ENCODE measurements at regions not wholly inside any gene's neighbourhood (a gene's known extent, or its start where the extent isn't known, plus 50 kb on each side); places are given as distances from the start of the nearest gene placed in this dataset.
"Not testable (repeated sequence)": the region's sequence is repeated elsewhere in the genome, so short reads cannot be mapped to it uniquely, and the experiment has no call there.

GRCh38 chr6:139882234-139882633 lies 507.8 kb upstream of the CITED2 start:
- H3K27me3 ChIP-seq (ENCODE audit: insufficient read depth, low read length), result no peaks in the 10 kb centered on the region
- H3K4me2 ChIP-seq (ENCODE audit: insufficient read depth, low read length), result peak overlapping the region; percentile 57
- H3K9me3 ChIP-seq (ENCODE audit: low read depth, low read length), result no peaks in the 10 kb centered on the region
- H4K20me1 ChIP-seq (ENCODE audit: insufficient read depth, low read length), result no peaks in the 10 kb centered on the region
- peak overlapping the region; percentile 80 for H3K27ac ChIP-seq (ENCODE audit: low read depth, low read length)
- peaks cover 23% of the 10 kb centered on the region for H3K4me1 ChIP-seq (ENCODE audit: insufficient read depth, low read length)
- H2AFZ ChIP-seq (ENCODE audit: low read length), result peak overlapping the region; percentile 71
- no peak for TF ChIP-seq CTCF (IDR thresholded peaks at IDR 0.05; ENCODE audit: extremely low read depth, low read depth, low read length)
- no peaks in the 10 kb centered on the region for H3K79me2 ChIP-seq (ENCODE audit: insufficient read depth, low read length)
- H3K4me3 ChIP-seq (ENCODE audit: insufficient read depth, low read length), result peak overlapping the region; percentile 47
- H3K36me3 ChIP-seq (ENCODE audit: insufficient read depth, low read length), result no peaks in the 10 kb centered on the region
- no peak for DNase-seq (ENCODE audit: insufficient read length, low spot score, missing footprints)

DNA sequence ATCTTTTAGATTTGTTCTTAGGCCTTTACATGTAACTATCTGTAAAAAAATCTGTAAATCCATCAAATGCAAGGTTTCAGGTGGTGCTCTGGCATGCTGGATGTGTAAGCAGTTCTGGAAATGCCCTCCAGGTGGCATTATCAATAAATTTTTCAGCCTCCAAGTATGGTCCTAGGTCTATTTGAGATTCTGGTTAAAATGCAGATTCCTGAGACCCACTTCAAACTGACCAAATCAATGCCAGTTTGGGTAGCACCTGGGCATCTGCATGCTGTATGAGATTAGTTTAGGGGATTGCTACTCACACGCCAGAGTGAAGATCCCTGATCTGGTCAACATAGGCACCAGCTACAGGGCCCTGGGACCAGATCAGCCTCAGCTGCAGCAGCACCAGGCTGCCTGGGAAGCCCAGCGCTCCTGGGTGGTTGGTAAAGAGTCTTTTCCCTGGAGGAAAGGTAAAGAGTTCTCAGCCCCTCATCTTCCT lies 507.3 kb upstream of the CITED2 start:
- no peaks in the 10 kb centered on the region for H3K79me2 ChIP-seq (ENCODE audit: insufficient read depth, low read length)
- no peaks in the 10 kb centered on the region for H3K36me3 ChIP-seq (ENCODE audit: insufficient read depth, low read length)
- peak; percentile 60 for TF ChIP-seq CTCF (IDR thresholded peaks at IDR 0.05; ENCODE audit: extremely low read depth, low read depth, low read length)
- no peaks in the 10 kb centered on the region for H4K20me1 ChIP-seq (ENCODE audit: insufficient read depth, low read length)
- H3K4me2 ChIP-seq (ENCODE audit: insufficient read depth, low read length), result peak overlapping the region; percentile 57
- H3K27ac ChIP-seq (ENCODE audit: low read depth, low read length), result peak overlapping the region; percentile 80
- no peaks in the 10 kb centered on the region for H3K27me3 ChIP-seq (ENCODE audit: insufficient read depth, low read length)
- H2AFZ ChIP-seq (ENCODE audit: low read length), result peak overlapping the region; percentile 71
- peak overlapping the region; percentile 47 for H3K4me3 ChIP-seq (ENCODE audit: insufficient read depth, low read length)
- DNase-seq (ENCODE audit: insufficient read length, low spot score, missing footprints), result no peak
- peaks cover 23% of the 10 kb centered on the region for H3K4me1 ChIP-seq (ENCODE audit: insufficient read depth, low read length)
- no peaks in the 10 kb centered on the region for H3K9me3 ChIP-seq (ENCODE audit: low read depth, low read length)

GRCh38 chr6:139881236-139881635 lies 506.8 kb upstream of the CITED2 start:
- Histone ChIP-seq H3K36me3 (ENCODE audit: insufficient read depth, low read length) (no peaks in the 10 kb centered on the region), H3K79me2 (ENCODE audit: insufficient read depth, low read length) (no peaks in the 10 kb centered on the region), H2AFZ (ENCODE audit: low read length) (peak overlapping the region; percentile 46), H3K4me2 (ENCODE audit: insufficient read depth, low read length) (no peak overlapping the region), H4K20me1 (ENCODE audit: insufficient read depth, low read length) (no peaks in the 10 kb centered on the region), H3K4me1 (ENCODE audit: insufficient read depth, low read length) (peaks cover 23% of the 10 kb centered on the region), H3K9me3 (ENCODE audit: low read depth, low read length) (no peaks in the 10 kb centered on the region), H3K27ac (ENCODE audit: low read depth, low read length) (peak overlapping the region; percentile 80), H3K4me3 (ENCODE audit: insufficient read depth, low read length) (no peak overlapping the region), H3K27me3 (ENCODE audit: insufficient read depth, low read length) (no peaks in the 10 kb centered on the region)
- DNase-seq (ENCODE audit: insufficient read length, low spot score, missing footprints), result no peak
- no peak for TF ChIP-seq CTCF (IDR thresholded peaks at IDR 0.05; ENCODE audit: extremely low read depth, low read depth, low read length)

DNA sequence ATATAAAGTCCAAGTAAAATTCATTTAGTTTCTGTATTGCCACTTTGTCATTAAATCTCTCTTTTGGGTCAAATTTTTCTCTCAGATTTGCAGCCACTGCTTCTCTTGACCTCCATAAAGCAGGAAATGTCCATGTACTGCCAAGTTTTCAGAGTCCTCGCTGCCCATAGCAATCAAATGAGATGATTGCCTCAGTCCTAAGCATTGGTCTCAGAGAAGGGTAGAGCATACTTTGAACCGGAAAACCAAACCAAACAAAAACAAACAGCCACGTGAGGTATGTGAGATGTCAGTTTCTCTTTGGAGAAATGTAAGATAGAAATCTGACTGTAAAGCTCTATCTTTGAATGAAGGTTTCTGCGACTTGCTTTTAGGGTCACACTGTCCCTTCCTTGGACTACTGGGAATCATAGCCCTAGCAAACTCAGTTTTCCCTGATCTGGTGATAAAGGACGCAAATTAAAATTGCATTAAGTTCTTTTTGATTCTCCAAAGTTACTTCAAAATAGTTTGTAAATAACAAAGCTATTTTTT lies 505.4 kb upstream of the CITED2 start:
- Histone ChIP-seq H3K4me1 (ENCODE audit: insufficient read depth, low read length) (peaks cover 23% of the 10 kb centered on the region), H3K9me3 (ENCODE audit: low read depth, low read length) (no peaks in the 10 kb centered on the region), H3K36me3 (ENCODE audit: insufficient read depth, low read length) (no peaks in the 10 kb centered on the region), H3K27ac (ENCODE audit: low read depth, low read length) (no peak overlapping the region), H3K27me3 (ENCODE audit: insufficient read depth, low read length) (no peaks in the 10 kb centered on the region), H3K79me2 (ENCODE audit: insufficient read depth, low read length) (no peaks in the 10 kb centered on the region), H4K20me1 (ENCODE audit: insufficient read depth, low read length) (no peaks in the 10 kb centered on the region), H3K4me3 (ENCODE audit: insufficient read depth, low read length) (no peak overlapping the region), H3K4me2 (ENCODE audit: insufficient read depth, low read length) (no peak overlapping the region), H2AFZ (ENCODE audit: low read length) (peak overlapping the region; percentile 71)
- DNase-seq (ENCODE audit: insufficient read length, low spot score, missing footprints), result no peak
- no peak for TF ChIP-seq CTCF (IDR thresholded peaks at IDR 0.05; ENCODE audit: extremely low read depth, low read depth, low read length)

DNA sequence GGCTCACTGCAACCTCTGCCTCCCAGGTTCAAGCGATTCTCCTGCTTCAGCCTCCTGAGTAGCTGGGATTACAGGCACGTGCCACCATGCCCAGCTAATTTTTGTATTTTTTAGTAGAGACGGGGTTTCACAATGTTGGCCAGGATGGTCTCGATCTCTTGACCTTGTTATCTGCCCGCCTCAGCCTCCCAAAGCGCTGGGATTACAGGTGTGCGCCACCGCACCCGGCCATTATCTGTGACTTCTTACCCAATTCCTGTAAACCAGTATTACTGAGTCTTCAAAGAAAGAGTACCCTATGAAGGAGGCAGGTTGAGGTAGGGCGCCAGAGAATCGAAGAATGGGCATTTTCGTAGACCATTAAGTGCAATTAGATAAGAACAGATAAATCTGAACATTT lies 504.8 kb upstream of the CITED2 start:
- H3K27me3 ChIP-seq (ENCODE audit: insufficient read depth, low read length); H3K9me3 ChIP-seq (ENCODE audit: low read depth, low read length); H2AFZ ChIP-seq (ENCODE audit: low read length); DNase-seq (ENCODE audit: insufficient read length, low spot score, missing footprints); H3K27ac ChIP-seq (ENCODE audit: low read depth, low read length); H3K79me2 ChIP-seq (ENCODE audit: insufficient read depth, low read length); H3K36me3 ChIP-seq (ENCODE audit: insufficient read depth, low read length); H3K4me2 ChIP-seq (ENCODE audit: insufficient read depth, low read length); H4K20me1 ChIP-seq (ENCODE audit: insufficient read depth, low read length); H3K4me3 ChIP-seq (ENCODE audit: insufficient read depth, low read length): not testable (repeated sequence)
- H3K4me1 ChIP-seq (ENCODE audit: insufficient read depth, low read length), result peaks cover 23% of the 10 kb centered on the region
